Heart left ventricle (tissue), 16 donors: ENCODE measurements at regions not wholly inside any gene's neighbourhood (a gene's known extent, or its start where the extent isn't known, plus 50 kb on each side); places are given as distances from the start of the nearest gene placed in this dataset.

Experiments used
- ATAC-seq, 4 donors: fragments of 200-7000 bp; cut with Tn5 transposase; one replicate each; pipeline ENCODE4 v1.9.1; 2020 to 2022; ENCODE audit warnings: moderate library complexity in 4 of 4, mild to moderate bottlenecking in 3 of 4, moderate number of reproducible peaks in 1 of 4
- DNase-seq, 5 donors: peaks; one replicate each; pipeline ENCODE4 v3.0.0-alpha.2; 2020
- H3K27ac ChIP-seq, 12 donors: fragments of 200-600 bp; sonication (generic) in 4 of 12; one replicate each; pipeline versions ENCODE4 v1.5.0 to v1.8.0; 2016 to 2022; ENCODE audit warnings: mild to moderate bottlenecking in 2 of 12
- H3K27me3 ChIP-seq, 9 donors: fragments of 200-600 bp; sonication (generic) in 2 of 9; one replicate each; pipeline versions ENCODE4 v1.5.1 to v1.8.0; 2016 to 2022; ENCODE audit warnings: mild to moderate bottlenecking in 3 of 9
- H3K36me3 ChIP-seq, 9 donors: fragments of 200-600 bp; sonication (generic) in 2 of 9; one replicate each; pipeline versions ENCODE4 v1.5.0 to v1.8.0; 2018 to 2022; ENCODE audit warnings: mild to moderate bottlenecking in 2 of 9
- H3K4me1 ChIP-seq, 12 donors: fragments of 200-600 bp; sonication (generic) in 4 of 12; one replicate each; pipeline versions ENCODE4 v1.5.0 to v1.8.0; 2016 to 2022; ENCODE audit warnings: mild to moderate bottlenecking in 3 of 12
- H3K4me3 ChIP-seq, 12 donors: fragments of 200-600 bp; sonication (generic) in 4 of 12; one replicate each; pipeline versions ENCODE4 v1.5.0 to v1.8.0; 2017 to 2022; ENCODE audit warnings: mild to moderate bottlenecking in 9 of 12, moderate library complexity in 4 of 12
- H3K9me3 ChIP-seq, 12 donors: fragments of 200-600 bp; sonication (generic) in 4 of 12; one replicate each; pipeline versions ENCODE4 v1.5.0 to v1.8.0; 2016 to 2022; ENCODE audit warnings: mild to moderate bottlenecking in 1 of 12
- CTCF ChIP-seq, 12 donors: fragments of 200-600 bp; sonication (generic) in 4 of 12; IDR thresholded peaks; one replicate each; pipeline versions ENCODE4 v1.5.0 to v1.8.0; 2018 to 2022; ENCODE audit warnings: antibody characterized with exemption in 12 of 12, mild to moderate bottlenecking in 5 of 12
- POLR2A ChIP-seq, 2 donors: fragments of 450-650 bp; IDR thresholded peaks; one replicate each; pipeline ENCODE4 v1.6.1; 2017; ENCODE audit warnings: antibody characterized with exemption in 2 of 2, mild to moderate bottlenecking in 2 of 2, moderate library complexity in 2 of 2
- WGBS, 4 donors: extraction: QIAGEN DNeasy Blood & Tissue Kit in 2 of 4; methylation state at CpG; one replicate each; pipeline versions ENCODE4 v1.1.5 to v1.1.7; 2013 to 2018; 5-methylcytosine and 5-hydroxymethylcytosine counted together
- intact Hi-C, 10 donors: fragments of 100-400 bp; cut with DNase I; formaldehyde crosslinking; loops; one replicate each; pipeline versions ENCODE4 v1.11.1 to v1.14.2; 2022
- donor health status: ischemic (EF 13 %, LVEDD 7.1; RV severe dilation, severe dysfunction).
- donor health status: healthy with polysubstance abuse.
- donor health status: DM: no; HTN: yes; CAD: no.
- donor health status: DM: no; HTN: no; CAD: no.
- donor health status: ischemic (EF 25% LVEDD 6.9; RV normal size, moderate dysfunction).
- donor health status: ischemic (EF 25% LVEDD 5.7; RV mildly dilated, moderate dysfunction).
- donor health status: healthy.
- donor health status: DM: yes; HTN: yes; CAD: no.
- donor health status: ischemic (EF 35%, LVEDD 5.7; RV mildly dilated, moderate dysfunction).
- donor health status: nonischemic (EF 11% LVEDD 7.7; RV severe dilation, severe dysfunction).
- donor health status: DM: yes; HTN: yes; CAD: no.
- donor health status: PGD.
- donor health status: ischemic (EF 29% LVEDD 5.4; RV normal size, mild dysfunction).
- donor health status: nonischemic (EF 23%, LVEDD 6.1; RV moderate dilation, normal function).

GRCh38 chr10:4427532-4427931, 398.5 kb upstream of the AKR1E2 start:
- no peak overlapping the region for H3K27ac ChIP-seq
- intact Hi-C loops = loop anchor here in 1 of 10 donors (10.0 kb wide), 1 partner anchor 57 kb away; no protein-coding TSS in a partner anchor
- no peak overlapping the region for H3K4me3 ChIP-seq
- H3K27me3 ChIP-seq = no peaks in the 10 kb centered on the region
- ATAC-seq (no peak), DNase-seq (no peak)
- H3K9me3 ChIP-seq = no peaks in the 10 kb centered on the region
- 36 to 63% (median 56%) methylated on average over 1 of the region's 1 CpG for WGBS, 4 donors
- no peaks in the 10 kb centered on the region for H3K36me3 ChIP-seq
- peaks cover 0 to 11% (median 0%) of the 10 kb centered on the region in 12 donors for H3K4me1 ChIP-seq
- TF ChIP-seq POLR2A (IDR thresholded peaks at IDR 0.05) = no peak
- no peak for TF ChIP-seq CTCF (IDR thresholded peaks at IDR 0.05)

- Histone ChIP-seq H3K4me3 (no peak overlapping the region), H3K27ac (no peak overlapping the region), H3K27me3 (no peaks in the 10 kb centered on the region), H3K36me3 (no peaks in the 10 kb centered on the region), H3K4me1 (peaks cover 0 to 11% (median 0%) of the 10 kb centered on the region in 12 donors), H3K9me3 (no peaks in the 10 kb centered on the region)
- TF ChIP-seq CTCF (IDR thresholded peaks at IDR 0.05) (no peak), POLR2A (IDR thresholded peaks at IDR 0.05) (no peak)
- intact Hi-C loops = loop anchor here in 1 of 10 donors (10.0 kb wide), 1 partner anchor 58 kb away; no protein-coding TSS in a partner anchor
- DNase-seq (no peak), ATAC-seq (no peak)
- WGBS, 4 donors = 92 to 98% (median 94%) methylated on average over 1 of the region's 1 CpG
Observed at GRCh38 chr10:4426866-4427265, 399.1 kb upstream of the AKR1E2 start.

GRCh38 chr10:4409319-4409718, 416.7 kb upstream of the AKR1E2 start:
- WGBS, 4 donors = 50 to 61% (median 56%) methylated on average over 2 of the region's 2 CpGs
- no peak for TF ChIP-seq POLR2A (IDR thresholded peaks at IDR 0.05)
- TF ChIP-seq CTCF (IDR thresholded peaks at IDR 0.05) = no peak
- no peak for ATAC-seq
- H3K4me3 ChIP-seq = no peak overlapping the region
- no peaks in the 10 kb centered on the region for H3K36me3 ChIP-seq
- no peaks in the 10 kb centered on the region for H3K27me3 ChIP-seq
- no peak for DNase-seq
- H3K9me3 ChIP-seq = no peaks in the 10 kb centered on the region
- peaks cover 0 to 7% (median 0%) of the 10 kb centered on the region in 12 donors for H3K4me1 ChIP-seq
- H3K27ac ChIP-seq = no peak overlapping the region
- intact Hi-C loops = no loop called here

GRCh38 chr10:4407783-4408182, 418.2 kb upstream of the AKR1E2 start:
- 80 to 94% (median 93%) methylated on average over 1 of the region's 1 CpG for WGBS, 4 donors

More at GRCh38 chr10:4407783-4408182, 418.2 kb upstream of the AKR1E2 start:
- H3K4me3 ChIP-seq = no peak overlapping the region
- DNase-seq (no peak), ATAC-seq (no peak)
- H3K27ac ChIP-seq = no peak overlapping the region
- H3K36me3 ChIP-seq = no peaks in the 10 kb centered on the region
- H3K27me3 ChIP-seq = no peaks in the 10 kb centered on the region
- TF ChIP-seq CTCF (IDR thresholded peaks at IDR 0.05) (no peak), POLR2A (IDR thresholded peaks at IDR 0.05) (no peak)
- intact Hi-C loops = no loop called here
- no peaks in the 10 kb centered on the region for H3K9me3 ChIP-seq
- H3K4me1 ChIP-seq = peaks cover 0 to 7% (median 0%) of the 10 kb centered on the region in 12 donors
